RWPE2 (cell line): ENCODE measurements at regions not wholly inside any gene's neighbourhood (a gene's known extent, or its start where the extent isn't known, plus 50 kb on each side); places are given as distances from the start of the nearest gene placed in this dataset.

Experiments
- ATAC-seq: fragments of 200-7000 bp; cut with Tn5 transposase; 3 replicates; pipeline ENCODE4 v1.9.1; 2021; ENCODE audit warnings: low read depth
- DNase-seq: peaks from one replicate; pipeline ENCODE4 v3.0.0-alpha.2; 2020; ENCODE audit warnings: low spot score
- H3K27ac ChIP-seq: fragments of 450-650 bp; 2 replicates; pipeline ENCODE4 v1.5.1; 2017; ENCODE audit warnings: mild to moderate bottlenecking; ENCODE audit not compliant: poor library complexity, severe bottlenecking
- H3K27me3 ChIP-seq: fragments of 250-450 bp; sonication (Bioruptor Pico); 2 replicates; pipeline ENCODE4 v1.5.1; 2021; ENCODE audit warnings: mild to moderate bottlenecking, moderate library complexity; ENCODE audit not compliant: insufficient read depth, poor library complexity, severe bottlenecking
- H3K36me3 ChIP-seq: fragments of 250-450 bp; sonication (Bioruptor Pico); 2 replicates; pipeline ENCODE4 v1.5.1; 2020; ENCODE audit warnings: low read depth, mild to moderate bottlenecking, moderate library complexity
- H3K4me1 ChIP-seq: fragments of 250-450 bp; sonication (Bioruptor Pico); 2 replicates; pipeline ENCODE4 v1.5.1; 2021; ENCODE audit warnings: mild to moderate bottlenecking, moderate library complexity; ENCODE audit not compliant: insufficient read depth, poor library complexity, severe bottlenecking
- H3K4me3 ChIP-seq: fragments of 250-450 bp; sonication (Bioruptor Pico); 2 replicates; pipeline ENCODE4 v1.5.1; 2021; ENCODE audit warnings: mild to moderate bottlenecking, moderate library complexity; ENCODE audit not compliant: severe bottlenecking
- H3K9me3 ChIP-seq: fragments of 250-450 bp; sonication (Bioruptor Pico); 2 replicates; pipeline ENCODE4 v1.5.1; 2021; ENCODE audit warnings: mild to moderate bottlenecking, moderate library complexity; ENCODE audit not compliant: severe bottlenecking
- TF ChIP-seq, protein P1 (sequence below): fragments of 450-650 bp; IDR thresholded peaks from one replicate; pipeline ENCODE4 v1.5.1; 2017; ENCODE audit warnings: mild to moderate bottlenecking, moderate library complexity; ENCODE audit not compliant: poor library complexity, severe bottlenecking

- no peak for ATAC-seq
- TF ChIP-seq, protein P1, sequence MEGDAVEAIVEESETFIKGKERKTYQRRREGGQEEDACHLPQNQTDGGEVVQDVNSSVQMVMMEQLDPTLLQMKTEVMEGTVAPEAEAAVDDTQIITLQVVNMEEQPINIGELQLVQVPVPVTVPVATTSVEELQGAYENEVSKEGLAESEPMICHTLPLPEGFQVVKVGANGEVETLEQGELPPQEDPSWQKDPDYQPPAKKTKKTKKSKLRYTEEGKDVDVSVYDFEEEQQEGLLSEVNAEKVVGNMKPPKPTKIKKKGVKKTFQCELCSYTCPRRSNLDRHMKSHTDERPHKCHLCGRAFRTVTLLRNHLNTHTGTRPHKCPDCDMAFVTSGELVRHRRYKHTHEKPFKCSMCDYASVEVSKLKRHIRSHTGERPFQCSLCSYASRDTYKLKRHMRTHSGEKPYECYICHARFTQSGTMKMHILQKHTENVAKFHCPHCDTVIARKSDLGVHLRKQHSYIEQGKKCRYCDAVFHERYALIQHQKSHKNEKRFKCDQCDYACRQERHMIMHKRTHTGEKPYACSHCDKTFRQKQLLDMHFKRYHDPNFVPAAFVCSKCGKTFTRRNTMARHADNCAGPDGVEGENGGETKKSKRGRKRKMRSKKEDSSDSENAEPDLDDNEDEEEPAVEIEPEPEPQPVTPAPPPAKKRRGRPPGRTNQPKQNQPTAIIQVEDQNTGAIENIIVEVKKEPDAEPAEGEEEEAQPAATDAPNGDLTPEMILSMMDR: no peak
- Histone ChIP-seq H3K36me3 (no peaks in the 10 kb centered on the region), H3K9me3 (no peaks in the 10 kb centered on the region), H3K27ac (no peak overlapping the region), H3K4me1 (no peaks in the 10 kb centered on the region), H3K4me3 (no peak overlapping the region), H3K27me3 (no peaks in the 10 kb centered on the region)
- no peak for DNase-seq
Observed at GRCh38 chr18:78557371-78557770, 422.2 kb upstream of the SALL3 start.

GRCh38 chr18:78558101-78558810 is 421.4 kb upstream of the SALL3 start:
- H3K4me3 ChIP-seq: no peak overlapping the region
- no peaks in the 10 kb centered on the region for H3K4me1 ChIP-seq
- ATAC-seq: no peak

DNA sequence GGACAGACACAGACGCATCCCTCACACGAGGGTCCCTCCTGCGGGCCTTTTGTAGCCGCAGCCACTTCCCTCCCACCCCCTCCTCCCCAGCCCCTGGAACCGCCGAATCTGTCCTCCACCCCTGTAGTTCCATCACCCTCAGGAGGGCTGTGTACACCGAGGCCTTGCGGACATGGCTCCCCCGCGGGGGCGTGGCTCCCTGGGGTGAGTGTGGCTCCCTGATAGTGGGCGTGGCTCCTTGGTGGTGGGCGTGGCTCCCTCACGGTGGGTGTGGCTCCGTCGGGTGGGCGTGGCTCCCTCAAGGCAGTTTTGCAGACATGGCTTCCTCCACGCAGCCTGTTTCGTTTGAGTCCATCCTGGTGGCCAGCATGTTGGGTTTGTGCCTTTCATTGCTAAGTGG is 420.7 kb upstream of the SALL3 start:
- DNase-seq (no peak), ATAC-seq (no peak)
- no peaks in the 10 kb centered on the region for H3K36me3 ChIP-seq
- TF ChIP-seq, protein P1: no peak
- no peaks in the 10 kb centered on the region for H3K4me1 ChIP-seq
- H3K27me3 ChIP-seq: no peaks in the 10 kb centered on the region
- H3K4me3 ChIP-seq: no peak overlapping the region
- no peak overlapping the region for H3K27ac ChIP-seq
- H3K9me3 ChIP-seq: no peaks in the 10 kb centered on the region

More at GRCh38 chr18:78558101-78558810, 421.4 kb upstream of the SALL3 start:
- no peak for DNase-seq
- H3K27me3 ChIP-seq: no peaks in the 10 kb centered on the region
- H3K36me3 ChIP-seq: no peaks in the 10 kb centered on the region
- H3K27ac ChIP-seq: no peak overlapping the region
- H3K9me3 ChIP-seq: no peaks in the 10 kb centered on the region
- TF ChIP-seq, protein P1: no peak

DNA sequence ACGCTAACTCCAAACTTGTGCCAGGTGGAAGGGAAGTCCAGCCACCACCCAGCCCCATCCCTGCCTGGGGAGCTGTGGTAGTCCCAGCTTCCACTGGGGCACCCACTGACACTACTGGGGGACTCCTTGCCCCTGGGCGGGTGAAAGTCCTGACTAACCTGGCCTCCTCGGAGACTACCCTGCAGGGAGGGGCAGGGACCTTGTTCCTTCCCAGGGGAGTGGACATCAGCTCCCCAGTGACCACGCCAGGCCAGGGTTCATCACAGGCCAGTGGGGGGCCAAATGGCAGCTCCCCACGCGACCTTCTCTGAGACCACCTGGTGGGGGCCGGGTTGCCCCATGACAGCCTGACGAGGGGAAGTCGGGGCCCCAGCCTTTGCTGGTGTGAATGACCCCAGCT is 420.0 kb upstream of the SALL3 start:
- ATAC-seq (no peak), DNase-seq (no peak)
- Histone ChIP-seq H3K9me3 (no peaks in the 10 kb centered on the region), H3K36me3 (no peaks in the 10 kb centered on the region), H3K4me1 (no peaks in the 10 kb centered on the region), H3K4me3 (no peak overlapping the region), H3K27ac (no peak overlapping the region), H3K27me3 (no peaks in the 10 kb centered on the region)
- TF ChIP-seq, protein P1: no peak

GRCh38 chr18:78561757-78562510 is 417.7 kb upstream of the SALL3 start:
- ATAC-seq (no peak), DNase-seq (no peak)
- H3K27me3 ChIP-seq: no peaks in the 10 kb centered on the region
- TF ChIP-seq, protein P1: no peak
- no peak overlapping the region for H3K27ac ChIP-seq
- H3K36me3 ChIP-seq: no peaks in the 10 kb centered on the region
- H3K4me3 ChIP-seq: no peak overlapping the region
- no peaks in the 10 kb centered on the region for H3K9me3 ChIP-seq
- H3K4me1 ChIP-seq: no peaks in the 10 kb centered on the region
